Mesothelial cell of epicardium (in vitro differentiated cells): ENCODE measurements at regions not wholly inside any gene's neighbourhood (a gene's known extent, or its start where the extent isn't known, plus 50 kb on each side); places are given as distances from the start of the nearest gene placed in this dataset.

Source experiments
- DNase-seq, 2 experiments: peaks; one replicate each; pipeline ENCODE4 v3.0.0; 2021; ENCODE audit warnings: low spot score in 2 of 2; ENCODE audit not compliant: unreplicated experiment in 2 of 2
- H3K27ac Mint-ChIP-seq: 2 replicates; pipeline ENCODE4 v1.8.0; 2021; ENCODE audit warnings: mixed read lengths
- H3K27me3 Mint-ChIP-seq: 2 replicates; pipeline ENCODE4 v1.8.0; 2021; ENCODE audit warnings: low read depth, mixed read lengths
- H3K36me3 Mint-ChIP-seq: 2 replicates; pipeline ENCODE4 v1.8.0; 2021; ENCODE audit warnings: mixed read lengths
- H3K4me1 Mint-ChIP-seq: 2 replicates; pipeline ENCODE4 v1.8.0; 2021; ENCODE audit warnings: mixed read lengths
- H3K4me3 Mint-ChIP-seq: 2 replicates; pipeline ENCODE4 v1.8.0; 2021; ENCODE audit warnings: mild to moderate bottlenecking, moderate library complexity, mixed read lengths
- H3K9me3 Mint-ChIP-seq: 2 replicates; pipeline ENCODE4 v1.8.0; 2021; ENCODE audit warnings: mixed read lengths
- TF ChIP-seq, protein P1 (sequence below): fragments of 200-600 bp; sonication (generic); IDR thresholded peaks from one replicate; pipeline ENCODE4 v1.5.0; 2021; ENCODE audit warnings: antibody characterized with exemption; ENCODE audit not compliant: unreplicated experiment

GRCh38 chr7:91771394-91771793 is 109.1 kb downstream of the MTERF1 start:
- H3K4me3 Mint-ChIP-seq: no peak overlapping the region
- H3K36me3 Mint-ChIP-seq: no peaks in the 10 kb centered on the region
- no peak overlapping the region for H3K27ac Mint-ChIP-seq
- peaks cover 10% of the 10 kb centered on the region for H3K9me3 Mint-ChIP-seq
- peaks cover 6% of the 10 kb centered on the region for H3K4me1 Mint-ChIP-seq
- TF ChIP-seq, protein P1, sequence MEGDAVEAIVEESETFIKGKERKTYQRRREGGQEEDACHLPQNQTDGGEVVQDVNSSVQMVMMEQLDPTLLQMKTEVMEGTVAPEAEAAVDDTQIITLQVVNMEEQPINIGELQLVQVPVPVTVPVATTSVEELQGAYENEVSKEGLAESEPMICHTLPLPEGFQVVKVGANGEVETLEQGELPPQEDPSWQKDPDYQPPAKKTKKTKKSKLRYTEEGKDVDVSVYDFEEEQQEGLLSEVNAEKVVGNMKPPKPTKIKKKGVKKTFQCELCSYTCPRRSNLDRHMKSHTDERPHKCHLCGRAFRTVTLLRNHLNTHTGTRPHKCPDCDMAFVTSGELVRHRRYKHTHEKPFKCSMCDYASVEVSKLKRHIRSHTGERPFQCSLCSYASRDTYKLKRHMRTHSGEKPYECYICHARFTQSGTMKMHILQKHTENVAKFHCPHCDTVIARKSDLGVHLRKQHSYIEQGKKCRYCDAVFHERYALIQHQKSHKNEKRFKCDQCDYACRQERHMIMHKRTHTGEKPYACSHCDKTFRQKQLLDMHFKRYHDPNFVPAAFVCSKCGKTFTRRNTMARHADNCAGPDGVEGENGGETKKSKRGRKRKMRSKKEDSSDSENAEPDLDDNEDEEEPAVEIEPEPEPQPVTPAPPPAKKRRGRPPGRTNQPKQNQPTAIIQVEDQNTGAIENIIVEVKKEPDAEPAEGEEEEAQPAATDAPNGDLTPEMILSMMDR: no peak
- H3K27me3 Mint-ChIP-seq: peaks cover 24% of the 10 kb centered on the region
- no peak for DNase-seq

- Mint-ChIP-seq H3K27me3 (peaks cover 24% of the 10 kb centered on the region), H3K4me1 (peaks cover 6% of the 10 kb centered on the region), H3K27ac (no peak overlapping the region), H3K36me3 (no peaks in the 10 kb centered on the region), H3K9me3 (peaks cover 5% of the 10 kb centered on the region), H3K4me3 (no peak overlapping the region)
- TF ChIP-seq, protein P1: no peak
- no peak for DNase-seq
Measured at GRCh38 chr7:91771921-91772815, 108.3 kb downstream of the MTERF1 start.

DNA sequence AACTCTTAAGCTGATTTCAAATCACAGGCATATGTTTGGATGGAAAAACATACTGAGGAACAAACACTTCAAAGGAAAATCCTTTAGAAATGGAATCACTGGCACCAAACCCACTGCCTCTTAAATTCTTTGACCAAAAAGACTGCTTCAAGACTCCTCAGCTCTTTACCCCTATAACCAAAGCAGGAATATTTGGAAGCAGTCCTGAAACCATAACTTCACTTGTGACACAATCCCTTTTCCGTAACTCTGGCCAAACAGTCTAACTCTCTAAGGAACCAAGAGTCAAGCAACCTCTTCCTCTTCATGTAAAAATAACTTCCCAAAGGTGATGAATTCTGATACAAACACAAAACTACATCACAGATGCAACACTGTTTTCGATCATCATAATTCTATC is 104.3 kb downstream of the MTERF1 start:
- DNase-seq: no peak
- H3K36me3 Mint-ChIP-seq: no peaks in the 10 kb centered on the region
- H3K9me3 Mint-ChIP-seq: peaks cover 5% of the 10 kb centered on the region
- peaks cover 22% of the 10 kb centered on the region for H3K27me3 Mint-ChIP-seq
- H3K4me1 Mint-ChIP-seq: peaks cover 3% of the 10 kb centered on the region
- H3K27ac Mint-ChIP-seq: no peak overlapping the region
- no peak overlapping the region for H3K4me3 Mint-ChIP-seq
- TF ChIP-seq, protein P1: no peak

- H3K36me3 Mint-ChIP-seq: no peaks in the 10 kb centered on the region
- H3K9me3 Mint-ChIP-seq: peaks cover 5% of the 10 kb centered on the region
- H3K27ac Mint-ChIP-seq: no peak overlapping the region
- H3K4me3 Mint-ChIP-seq: no peak overlapping the region
- no peak for DNase-seq
- H3K27me3 Mint-ChIP-seq: peaks cover 21% of the 10 kb centered on the region
- H3K4me1 Mint-ChIP-seq: peaks cover 3% of the 10 kb centered on the region
- TF ChIP-seq, protein P1: no peak
Measured at GRCh38 chr7:91777522-91777921, 103.0 kb downstream of the MTERF1 start.

DNA sequence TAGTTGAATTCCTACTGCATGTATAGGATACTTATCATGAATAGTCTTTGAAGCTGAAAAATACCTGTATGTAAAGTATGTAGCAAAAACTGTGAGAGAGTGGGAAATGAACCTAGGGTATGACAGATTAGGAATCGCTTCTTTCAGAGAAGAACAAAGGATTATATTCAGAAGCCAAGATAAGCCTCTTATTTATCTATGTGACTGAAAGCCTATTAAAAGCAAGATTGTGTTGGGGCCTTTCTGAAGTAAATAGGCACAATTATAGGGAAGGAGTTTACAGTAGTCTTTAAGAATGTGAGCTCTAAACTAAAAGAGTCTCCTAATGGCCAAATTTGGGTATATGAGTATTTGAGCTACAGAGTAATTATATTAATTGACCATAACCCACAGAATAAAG is 102.1 kb downstream of the MTERF1 start:
- H3K9me3 Mint-ChIP-seq: peaks cover 5% of the 10 kb centered on the region
- no peak overlapping the region for H3K4me3 Mint-ChIP-seq
- H3K27ac Mint-ChIP-seq: peak overlapping the region; percentile 10
- DNase-seq: no peak
- TF ChIP-seq, protein P1: no peak
- H3K27me3 Mint-ChIP-seq: peaks cover 26% of the 10 kb centered on the region
- no peaks in the 10 kb centered on the region for H3K36me3 Mint-ChIP-seq
- H3K4me1 Mint-ChIP-seq: peaks cover 3% of the 10 kb centered on the region
